ENCODE measurements at regions not wholly inside any gene's neighbourhood (a gene's known extent, or its start where the extent isn't known, plus 50 kb on each side); places are given as distances from the start of the nearest gene placed in this dataset.

DNA sequence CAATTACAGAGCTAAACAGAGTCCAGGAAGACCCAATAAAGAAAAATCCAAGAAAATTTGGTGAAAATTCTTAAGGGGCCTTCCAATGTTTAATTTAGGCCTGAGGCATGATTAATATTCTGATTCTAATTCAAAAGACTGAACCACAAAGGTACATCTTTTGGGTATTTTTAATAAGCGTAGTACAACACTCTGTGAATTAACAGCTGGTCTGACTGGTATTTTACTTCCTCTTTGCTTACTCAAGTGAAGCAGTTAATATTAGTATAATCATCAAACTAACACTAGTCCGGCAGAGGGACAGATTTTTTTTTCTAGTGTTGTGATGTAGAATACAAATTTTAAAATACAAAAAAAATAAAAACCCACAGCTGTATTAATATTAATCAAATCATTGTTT, 652.9 kb downstream of the NR4A2 start:
- Histone ChIP-seq H3K36me3 (replicated peaks in 1 of 2; ENCODE audit: control extremely low read depth in 1 of 2, control insufficient read depth in 1 of 2, extremely low read depth in 1 of 2, insufficient read depth in 2 of 2, low read length in 1 of 2) (no peaks in the 10 kb centered on the region), H3K9ac (ENCODE audit: low read length) (no peak overlapping the region), H3K4me2 (replicated peaks; ENCODE audit: low read depth, low read length, poor library complexity, severe bottlenecking) (no peak overlapping the region), H3K4me3 (ENCODE audit: control extremely low read depth in 1 of 5, extremely low read depth in 1 of 5, insufficient read depth in 1 of 5, low read depth in 2 of 5, low read length in 4 of 5) (no peak overlapping the region), H3K27ac (ENCODE audit: low read length in 2 of 2) (no peak overlapping the region), H2AFZ (ENCODE audit: insufficient read depth, low read depth, low read length, poor library complexity, severe bottlenecking) (no peak overlapping the region), H4K20me1 (ENCODE audit: control insufficient read depth, insufficient read depth, low read length, poor library complexity, severe bottlenecking) (no peaks in the 10 kb centered on the region), H3K79me2 (ENCODE audit: control insufficient read depth, insufficient read depth, low read length) (no peaks in the 10 kb centered on the region), H3K9me3 (ENCODE audit: control extremely low read depth in 1 of 3, control insufficient read depth in 2 of 3, insufficient read depth in 1 of 3, low read length in 2 of 3) (no peaks in the 10 kb centered on the region), H3K27me3 (replicated peaks in 1 of 4; ENCODE audit: control extremely low read depth in 1 of 4, control insufficient read depth in 3 of 4, insufficient read depth in 4 of 4, low read length in 3 of 4) (no peaks in the 10 kb centered on the region), H3K4me1 (ENCODE audit: control insufficient read depth in 2 of 2, insufficient read depth in 2 of 2, low read length in 2 of 2) (no peaks in the 10 kb centered on the region)
- ATAC-seq (ENCODE audit: low read depth) (no peak), DNase-seq (no peak)
- ChIA-PET CTCF (no interaction called here), POLR2A (no interaction called here)
- Mint-ChIP-seq H3K4me3 (no peak overlapping the region), H3K9me3 (ENCODE audit: insufficient read depth) (no peaks in the 10 kb centered on the region), H3K27me3 (no peaks in the 10 kb centered on the region), H3K27ac (no peak overlapping the region), H3K4me1 (no peaks in the 10 kb centered on the region)
- WGBS (ENCODE audit: insufficient coverage) = no CpG with 5 or more reads among the region's 2 CpGs
- TF ChIP-seq, protein P1, sequence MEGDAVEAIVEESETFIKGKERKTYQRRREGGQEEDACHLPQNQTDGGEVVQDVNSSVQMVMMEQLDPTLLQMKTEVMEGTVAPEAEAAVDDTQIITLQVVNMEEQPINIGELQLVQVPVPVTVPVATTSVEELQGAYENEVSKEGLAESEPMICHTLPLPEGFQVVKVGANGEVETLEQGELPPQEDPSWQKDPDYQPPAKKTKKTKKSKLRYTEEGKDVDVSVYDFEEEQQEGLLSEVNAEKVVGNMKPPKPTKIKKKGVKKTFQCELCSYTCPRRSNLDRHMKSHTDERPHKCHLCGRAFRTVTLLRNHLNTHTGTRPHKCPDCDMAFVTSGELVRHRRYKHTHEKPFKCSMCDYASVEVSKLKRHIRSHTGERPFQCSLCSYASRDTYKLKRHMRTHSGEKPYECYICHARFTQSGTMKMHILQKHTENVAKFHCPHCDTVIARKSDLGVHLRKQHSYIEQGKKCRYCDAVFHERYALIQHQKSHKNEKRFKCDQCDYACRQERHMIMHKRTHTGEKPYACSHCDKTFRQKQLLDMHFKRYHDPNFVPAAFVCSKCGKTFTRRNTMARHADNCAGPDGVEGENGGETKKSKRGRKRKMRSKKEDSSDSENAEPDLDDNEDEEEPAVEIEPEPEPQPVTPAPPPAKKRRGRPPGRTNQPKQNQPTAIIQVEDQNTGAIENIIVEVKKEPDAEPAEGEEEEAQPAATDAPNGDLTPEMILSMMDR (IDR thresholded peaks at IDR 0.05) = no peak
- TF ChIP-seq EZH2 (IDR thresholded peaks at IDR 0.05; ENCODE audit: borderline replicate concordance, insufficient read depth, low read depth, low read length, poor library complexity, severe bottlenecking) = no peak
- intact Hi-C loops (cut with micrococcal nuclease) = no loop called here

DNA sequence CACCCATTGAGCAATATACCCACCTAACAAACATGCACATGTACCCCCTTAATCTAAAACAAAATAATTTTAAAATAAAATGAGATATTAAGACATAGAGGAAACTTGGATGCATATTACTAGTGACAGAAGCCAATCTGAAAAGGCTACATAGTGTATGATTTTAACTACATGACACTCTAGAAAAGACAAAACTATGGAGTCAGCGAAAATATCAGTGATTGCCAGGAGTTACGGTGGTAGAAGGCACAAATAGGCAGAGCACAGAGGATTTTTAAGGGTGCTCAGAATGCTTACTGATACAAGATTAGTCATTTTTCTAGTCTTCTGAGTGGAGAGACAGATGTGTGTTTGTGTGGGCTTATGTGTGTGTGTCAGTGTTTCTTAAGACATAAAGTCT, 656.6 kb downstream of the NR4A2 start:
- H3K9me3 Mint-ChIP-seq (ENCODE audit: insufficient read depth) = no peaks in the 10 kb centered on the region
- peaks cover 0 to 2% (median 0%) of the 10 kb centered on the region in 3 donors for H3K9me3 ChIP-seq (ENCODE audit: control extremely low read depth in 1 of 3, control insufficient read depth in 2 of 3, insufficient read depth in 1 of 3, low read length in 2 of 3)
- H3K4me3 ChIP-seq (ENCODE audit: control extremely low read depth in 1 of 5, extremely low read depth in 1 of 5, insufficient read depth in 1 of 5, low read depth in 2 of 5, low read length in 4 of 5) = no peak overlapping the region
- H4K20me1 ChIP-seq (ENCODE audit: control insufficient read depth, insufficient read depth, low read length, poor library complexity, severe bottlenecking) = no peaks in the 10 kb centered on the region
- DNase-seq = no peak
- no peak overlapping the region for H3K27ac Mint-ChIP-seq
- no peak overlapping the region for H3K4me2 ChIP-seq (replicated peaks; ENCODE audit: low read depth, low read length, poor library complexity, severe bottlenecking)
- ChIA-PET CTCF (no interaction called here), POLR2A (no interaction called here)
- H3K9ac ChIP-seq (ENCODE audit: low read length) = no peak overlapping the region
- H3K27ac ChIP-seq (ENCODE audit: low read length in 2 of 2) = no peak overlapping the region
- 100% methylated on average over 1 of the region's 2 CpGs for WGBS (ENCODE audit: insufficient coverage)
- TF ChIP-seq, protein P1 (IDR thresholded peaks at IDR 0.05) = no peak
- TF ChIP-seq EZH2 (IDR thresholded peaks at IDR 0.05; ENCODE audit: borderline replicate concordance, insufficient read depth, low read depth, low read length, poor library complexity, severe bottlenecking) = no peak
- no peak overlapping the region for H3K4me3 Mint-ChIP-seq
- H3K79me2 ChIP-seq (ENCODE audit: control insufficient read depth, insufficient read depth, low read length) = no peaks in the 10 kb centered on the region
- H3K4me1 Mint-ChIP-seq = no peaks in the 10 kb centered on the region
- intact Hi-C loops (cut with micrococcal nuclease) = no loop called here
- no peaks in the 10 kb centered on the region for H3K27me3 ChIP-seq (replicated peaks in 1 of 4; ENCODE audit: control extremely low read depth in 1 of 4, control insufficient read depth in 3 of 4, insufficient read depth in 4 of 4, low read length in 3 of 4)
- H2AFZ ChIP-seq (ENCODE audit: insufficient read depth, low read depth, low read length, poor library complexity, severe bottlenecking) = no peak overlapping the region
- ATAC-seq (ENCODE audit: low read depth) = no peak
- no peaks in the 10 kb centered on the region for H3K27me3 Mint-ChIP-seq
- no peaks in the 10 kb centered on the region for H3K36me3 ChIP-seq (replicated peaks in 1 of 2; ENCODE audit: control extremely low read depth in 1 of 2, control insufficient read depth in 1 of 2, extremely low read depth in 1 of 2, insufficient read depth in 2 of 2, low read length in 1 of 2)
- H3K4me1 ChIP-seq (ENCODE audit: control insufficient read depth in 2 of 2, insufficient read depth in 2 of 2, low read length in 2 of 2) = no peaks in the 10 kb centered on the region

All from B cell (primary cell).